Adrenal gland (tissue), 9 donors: ENCODE measurements at regions not wholly inside any gene's neighbourhood (a gene's known extent, or its start where the extent isn't known, plus 50 kb on each side); places are given as distances from the start of the nearest gene placed in this dataset.

Experiments
- DNase-seq, 7 donors: peaks; one replicate each; pipeline ENCODE4 v3.0.0-alpha.2; 2019 to 2020
- H3K27ac ChIP-seq, 5 donors: fragments of 200-600 bp; sonication (generic) in 4 of 5; 1 replicate in 3 of 5; 2 replicates in 2 of 5; pipeline versions ENCODE4 v1.5.1 to v1.8.0; 2016 to 2020; ENCODE audit warnings: mild to moderate bottlenecking in 1 of 5
- H3K27me3 ChIP-seq: fragments of 200-600 bp; 2 replicates; pipeline ENCODE4 v1.8.0; 2021
- H3K36me3 ChIP-seq, 2 donors: fragments of 200-600 bp; replicated peaks in 1 of 2; 1 replicate in 1 of 2; 2 replicates in 1 of 2; pipeline versions ENCODE4 v1.5.1 to v1.8.0; 2018 to 2022
- H3K4me1 ChIP-seq, 2 donors: fragments of 200-600 bp; replicated peaks in 1 of 2; 1 replicate in 1 of 2; 2 replicates in 1 of 2; pipeline versions ENCODE4 v1.5.1 to v1.8.0; 2018 to 2021
- H3K4me3 ChIP-seq, 4 donors: fragments of 200-600 bp; sonication (generic) in 3 of 4; one replicate each; pipeline ENCODE4 v1.5.1; 2016 to 2018
- H3K9me3 ChIP-seq, 3 donors: fragments of 200-600 bp; sonication (generic) in 1 of 3; replicated peaks in 1 of 3; 1 replicate in 2 of 3; 2 replicates in 1 of 3; pipeline versions ENCODE4 v1.5.1 to v1.8.0; 2016 to 2021
- CTCF ChIP-seq, 6 experiments: fragments of 450-650 bp in 4 of 6; fragments of 200-600 bp in 2 of 6; sonication (generic) in 1 of 6; IDR thresholded peaks; 1 replicate in 5 of 6; 2 replicates in 1 of 6; pipeline versions ENCODE4 v1.5.1 to v1.8.0; 2016 to 2021; ENCODE audit warnings: antibody characterized with exemption in 6 of 6, mild to moderate bottlenecking in 2 of 6, moderate library complexity in 1 of 6
- POLR2A ChIP-seq, 2 donors: fragments of 450-650 bp; IDR thresholded peaks; one replicate each; pipeline ENCODE4 v1.6.1; 2017; ENCODE audit warnings: antibody characterized with exemption in 2 of 2, mild to moderate bottlenecking in 2 of 2, moderate library complexity in 1 of 2
- WGBS, 4 donors: extraction: QIAGEN DNeasy Blood & Tissue Kit in 2 of 4; methylation state at CpG; one replicate each; pipeline versions ENCODE4 v1.1.5 to v1.1.7; 2013 to 2017; 5-methylcytosine and 5-hydroxymethylcytosine counted together
- intact Hi-C, 2 donors: fragments of 100-400 bp; cut with DNase I; formaldehyde crosslinking; loops; one replicate each; pipeline versions ENCODE4 v1.14.1 to v1.15.0; 2022 to 2023
- donor health status: healthy with polysubstance abuse.
- donor health status: Bipolar disorder and iron deficiency.
- donor health status: DM: yes; HTN: yes; CAD: no.
- donor health status: DM: no; HTN: no; CAD: no.
- donor health status: DM: no; HTN: no; CAD: no.

DNA sequence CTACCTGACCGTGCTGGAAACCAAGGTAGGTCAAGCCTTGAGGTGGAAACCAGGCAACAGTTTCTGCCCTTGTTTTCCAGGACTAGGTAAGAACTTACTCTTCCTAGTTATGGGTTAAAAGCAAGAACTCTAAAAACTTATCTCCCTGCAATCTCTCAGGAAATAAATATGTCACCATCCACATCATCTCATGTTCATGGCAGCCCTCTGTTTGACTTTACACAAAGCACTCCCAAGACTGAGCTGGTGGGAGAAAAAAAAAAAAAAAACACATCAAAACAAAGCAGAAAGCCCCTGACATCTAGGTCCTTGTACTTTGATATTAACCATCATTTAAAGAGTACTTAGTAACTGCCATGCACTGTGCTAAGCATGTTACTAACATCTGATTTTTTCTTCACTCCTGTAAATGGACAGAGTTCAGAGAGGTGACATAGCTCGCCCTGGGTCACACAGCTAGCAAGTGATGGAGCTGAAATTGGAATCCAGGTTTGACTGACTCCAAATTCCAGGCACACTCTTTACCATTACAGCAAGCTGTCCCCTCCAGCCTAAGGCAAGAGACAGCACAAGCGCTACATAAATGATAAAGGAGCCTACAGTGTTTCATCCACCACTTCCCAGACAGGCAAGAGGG lies 102.8 kb upstream of the NOCT start:
- no peak overlapping the region for H3K4me3 ChIP-seq
- no peak for TF ChIP-seq CTCF (IDR thresholded peaks at IDR 0.05)
- no peak for TF ChIP-seq POLR2A (IDR thresholded peaks at IDR 0.05)
- 72 to 88% (median 76%) methylated on average over 2 to 3 of the region's 3 CpGs for WGBS, 4 donors
- H3K27me3 ChIP-seq: no peaks in the 10 kb centered on the region
- H3K9me3 ChIP-seq: no peaks in the 10 kb centered on the region
- DNase-seq: no peak
- no peaks in the 10 kb centered on the region for H3K36me3 ChIP-seq
- no peaks in the 10 kb centered on the region for H3K4me1 ChIP-seq
- H3K27ac ChIP-seq: peak overlapping the region in 1 of 5 donors; percentile 61
- intact Hi-C loops: no loop called here

DNA sequence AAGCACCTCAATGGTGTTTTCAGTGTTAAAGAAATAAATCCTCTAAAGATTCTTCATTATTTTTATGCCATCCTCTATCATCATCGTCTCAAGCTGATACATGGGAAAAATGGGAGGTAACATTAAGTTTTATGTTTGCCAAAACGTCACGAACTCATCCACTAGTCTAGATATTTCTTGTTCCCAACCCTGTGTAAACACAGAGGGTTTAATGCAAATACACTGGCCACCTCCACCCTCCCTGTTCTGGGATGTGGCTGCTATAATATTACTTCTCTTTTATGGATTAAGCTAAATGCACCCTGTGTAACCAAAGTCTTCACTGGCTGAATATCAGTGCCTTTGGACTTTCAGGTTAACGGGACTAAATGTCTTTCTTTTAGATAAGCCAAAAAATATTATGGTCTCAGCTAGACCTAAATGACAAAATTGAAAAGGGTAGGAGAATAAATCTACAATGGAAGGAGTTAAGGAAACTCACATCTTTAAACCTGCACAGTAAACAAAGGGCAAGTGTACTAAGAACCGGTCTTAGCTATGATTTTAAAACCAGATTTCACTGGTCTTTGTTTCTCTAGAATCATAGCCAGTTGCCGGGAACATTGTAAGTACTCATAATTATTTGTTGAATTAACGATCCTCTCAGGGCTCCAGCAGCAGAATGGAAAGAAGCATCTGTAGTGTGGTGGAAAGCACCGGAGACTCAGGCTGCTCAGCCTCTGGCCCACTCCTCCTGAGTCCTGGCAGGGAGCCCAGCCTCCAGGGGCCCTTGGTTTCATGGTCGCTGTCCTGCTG lies 103.5 kb upstream of the NOCT start:
- no peaks in the 10 kb centered on the region for H3K36me3 ChIP-seq
- intact Hi-C loops: no loop called here
- 67 to 74% (median 69%) methylated on average over 8 to 9 of the region's 9 CpGs for WGBS, 4 donors
- TF ChIP-seq CTCF (IDR thresholded peaks at IDR 0.05) (no peak), POLR2A (IDR thresholded peaks at IDR 0.05) (no peak)
- H3K4me1 ChIP-seq: no peaks in the 10 kb centered on the region
- DNase-seq: no peak
- peak overlapping the region in 1 of 5 donors; percentile 61 for H3K27ac ChIP-seq
- H3K4me3 ChIP-seq: no peak overlapping the region
- no peaks in the 10 kb centered on the region for H3K9me3 ChIP-seq
- H3K27me3 ChIP-seq: no peaks in the 10 kb centered on the region

GRCh38 chr4:138910914-138911336 lies 104.7 kb upstream of the NOCT start:
- intact Hi-C loops: no loop called here
- Histone ChIP-seq H3K9me3 (no peaks in the 10 kb centered on the region), H3K27ac (peak overlapping the region in 2 of 5 donors; percentile 61 to 79), H3K4me3 (no peak overlapping the region), H3K36me3 (no peaks in the 10 kb centered on the region), H3K27me3 (no peaks in the 10 kb centered on the region), H3K4me1 (no peaks in the 10 kb centered on the region)
- WGBS, 4 donors: 39 to 61% (median 55%) methylated on average over 12 of the region's 12 CpGs
- peak; percentile 39 to 94 (median 54) for DNase-seq
- no peak for TF ChIP-seq POLR2A (IDR thresholded peaks at IDR 0.05)
- no peak for TF ChIP-seq CTCF (IDR thresholded peaks at IDR 0.05)

- Histone ChIP-seq H3K36me3 (no peaks in the 10 kb centered on the region), H3K27ac (peak overlapping the region in 2 of 5 donors; percentile 22 to 28), H3K27me3 (no peaks in the 10 kb centered on the region), H3K4me1 (no peaks in the 10 kb centered on the region), H3K9me3 (no peaks in the 10 kb centered on the region), H3K4me3 (no peak overlapping the region)
- intact Hi-C loops: no loop called here
- TF ChIP-seq CTCF (IDR thresholded peaks at IDR 0.05) (no peak), POLR2A (IDR thresholded peaks at IDR 0.05) (no peak)
- WGBS, 4 donors: 69 to 76% (median 71%) methylated on average over 6 of the region's 6 CpGs
- DNase-seq: no peak
Observed at GRCh38 chr4:138910195-138910913, 105.2 kb upstream of the NOCT start.
